GOT3 (cell line): ENCODE measurements at regions not wholly inside any gene's neighbourhood (a gene's known extent, or its start where the extent isn't known, plus 50 kb on each side); places are given as distances from the start of the nearest gene placed in this dataset.
"Not testable (repeated sequence)": the region's sequence is repeated elsewhere in the genome, so short reads cannot be mapped to it uniquely, and the experiment has no call there.

Experiments used
- DNase-seq: peaks from one replicate; lab custom pipeline; 2025; ENCODE audit warnings: mixed read lengths; lab: John Stamatoyannopoulos, UW

DNA sequence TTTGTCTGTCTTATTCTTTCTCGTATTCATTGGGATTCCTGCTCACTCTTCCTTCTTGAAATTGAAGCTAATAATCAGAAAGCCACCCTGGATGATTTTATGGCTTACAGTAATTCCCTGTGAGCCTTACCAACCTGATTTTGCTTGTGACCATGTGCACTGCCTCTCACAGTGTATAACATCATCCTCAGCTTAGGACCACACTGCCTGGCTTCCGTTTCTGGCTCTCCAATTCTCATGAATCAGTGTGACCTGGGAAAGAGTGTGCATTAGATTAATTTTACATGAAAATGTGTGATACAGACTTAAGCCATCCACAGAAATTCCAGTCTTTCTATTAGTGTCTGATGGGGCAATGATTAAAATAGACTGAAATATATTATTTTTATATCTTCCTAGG, 126.8 kb upstream of the DMRT1 start:
- no peak for DNase-seq

DNA sequence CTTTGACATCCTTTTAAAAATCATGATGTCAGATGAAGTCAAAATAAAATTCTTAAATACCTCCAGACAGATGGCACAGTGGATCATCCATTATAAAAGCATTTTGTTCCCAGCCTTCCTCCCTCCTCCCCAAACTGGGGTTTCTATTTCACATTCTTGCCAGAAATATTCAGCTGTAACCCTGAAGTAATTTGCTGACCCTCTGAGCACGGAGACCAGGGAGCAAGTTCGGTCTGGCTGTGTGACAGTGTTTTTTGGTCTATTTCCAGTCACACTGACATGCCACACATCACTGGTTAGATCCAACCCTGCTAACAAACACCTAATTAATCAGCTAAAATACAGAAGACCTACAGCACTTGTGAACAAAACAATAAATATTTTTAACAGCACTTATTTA, 126.2 kb upstream of the DMRT1 start:
- no peak for DNase-seq

DNA sequence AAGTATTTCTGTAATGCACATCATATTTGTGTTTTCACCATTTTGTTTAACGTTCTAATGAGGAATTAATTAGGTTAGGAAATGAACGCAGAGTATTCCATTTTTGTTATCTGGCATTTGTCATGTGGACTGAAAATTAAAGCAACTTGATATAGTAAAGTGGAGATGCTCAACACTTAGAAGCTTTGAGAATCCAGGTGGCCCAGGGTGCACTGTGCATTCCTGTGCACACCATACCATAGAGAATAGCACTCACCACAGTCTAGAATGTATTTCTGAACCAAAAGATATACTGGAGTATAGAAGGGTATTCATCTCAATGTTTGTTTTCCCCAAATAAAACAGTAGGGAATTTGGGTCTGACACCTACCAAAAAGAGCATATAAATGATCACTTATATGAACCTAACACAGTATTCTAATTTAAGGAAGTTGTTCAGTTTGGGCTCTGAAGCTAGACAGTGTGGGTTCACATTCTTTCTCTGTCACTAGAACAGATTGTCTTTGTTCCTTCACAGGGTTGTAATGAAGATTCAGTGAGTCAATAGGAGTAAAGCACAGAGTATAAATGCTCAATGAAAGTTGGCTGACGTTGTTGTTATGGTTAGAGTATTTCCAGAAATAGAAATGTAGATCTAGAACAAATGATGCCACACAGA, 125.6 kb upstream of the DMRT1 start:
- DNase-seq = no peak

DNA sequence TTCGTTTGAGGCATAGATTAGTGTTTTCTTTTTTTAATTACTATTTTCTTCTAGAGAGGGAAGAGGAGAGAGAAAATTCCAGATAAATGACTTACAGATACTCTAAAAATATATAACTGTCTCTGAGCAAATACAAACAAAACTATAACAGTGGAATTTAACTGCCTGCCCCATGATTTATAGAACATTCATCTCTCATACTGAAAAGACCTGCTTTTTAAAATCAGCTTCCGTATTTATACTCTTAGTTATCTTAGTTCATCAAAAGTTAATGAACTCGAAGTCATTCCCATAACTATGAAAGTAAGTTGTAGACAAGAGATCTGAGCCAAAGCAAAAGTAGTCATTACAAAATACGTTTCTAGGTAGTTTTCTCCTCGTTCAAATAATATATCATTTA, 123.8 kb upstream of the DMRT1 start:
- no peak for DNase-seq

DNA sequence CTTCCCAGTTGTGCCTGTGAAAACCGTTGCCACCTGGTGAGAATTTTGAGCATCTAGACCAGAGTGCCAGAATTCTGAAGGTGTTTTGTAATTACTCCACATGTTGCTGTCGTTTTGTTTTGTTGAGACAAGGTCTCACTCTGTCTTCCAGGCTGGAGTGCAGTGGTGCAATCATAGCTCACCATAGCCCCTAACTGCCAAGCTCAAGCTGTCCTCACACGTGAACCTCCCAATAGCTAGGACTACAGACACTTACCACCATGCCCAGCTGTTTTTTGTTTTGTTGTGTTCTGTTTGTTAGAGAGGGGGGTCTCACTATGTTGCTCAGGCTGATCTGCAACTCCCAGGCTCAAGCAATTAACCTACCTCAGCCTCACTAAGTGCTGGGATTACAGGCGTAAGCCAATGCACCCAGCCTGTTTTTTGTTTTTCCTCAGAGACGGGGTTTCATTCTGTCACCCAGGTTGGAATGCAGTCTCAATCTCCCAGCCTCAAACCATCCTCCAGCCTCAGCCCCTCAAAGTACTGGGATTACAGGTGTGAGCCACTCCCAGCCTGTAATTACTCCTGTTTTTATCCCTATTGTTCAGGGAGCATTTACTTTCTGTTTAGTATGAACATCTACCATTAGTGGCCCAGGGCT, 121.1 kb upstream of the DMRT1 start:
- no peak for DNase-seq

DNA sequence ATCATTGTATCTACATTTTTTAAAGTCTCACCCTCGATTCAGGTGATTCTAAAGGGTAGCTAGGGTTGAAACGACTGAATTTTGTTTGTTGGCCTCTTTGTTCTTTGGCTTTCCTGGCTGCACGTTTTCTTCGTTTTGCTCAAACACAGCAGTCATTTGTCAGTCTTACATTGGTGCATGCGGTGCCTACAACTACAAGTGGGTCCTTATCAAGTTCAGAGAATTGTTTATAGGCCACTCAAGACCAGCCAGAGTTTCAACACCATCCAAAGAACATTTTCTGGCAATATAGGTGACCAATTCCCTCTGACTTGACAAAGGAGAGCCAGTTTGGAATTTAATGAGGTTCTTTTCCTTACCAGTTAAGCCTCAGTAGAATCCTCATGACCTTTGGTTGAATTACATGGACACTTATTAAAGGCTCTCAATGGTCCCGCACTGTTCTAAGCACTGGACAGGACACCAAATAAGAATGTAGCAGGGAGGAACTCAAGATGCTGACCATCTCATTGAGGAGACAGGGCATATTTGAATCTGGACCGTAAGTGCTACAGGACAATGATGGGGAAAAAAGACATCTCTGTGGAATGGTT, 119.0 kb upstream of the DMRT1 start:
- DNase-seq = no peak

DNA sequence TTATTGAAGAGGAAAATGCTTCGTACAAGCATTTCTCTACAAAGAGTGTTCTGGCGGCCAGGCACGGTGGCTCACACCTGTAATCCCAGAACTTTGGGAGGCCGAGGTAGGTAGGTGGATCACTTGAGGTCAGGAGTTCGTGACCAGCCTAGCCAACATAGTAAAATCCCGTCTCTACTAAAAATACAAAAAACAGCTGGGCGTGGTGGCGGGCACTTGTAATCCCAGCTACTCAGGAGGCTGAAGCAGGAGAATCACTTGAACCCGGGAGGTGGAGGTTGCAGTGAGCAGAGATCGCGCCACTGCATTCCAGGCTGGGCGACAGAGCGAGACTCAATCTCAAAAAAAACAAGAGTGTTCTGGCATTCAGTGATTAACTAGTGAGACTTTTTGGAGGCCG, 117.0 kb upstream of the DMRT1 start:
- not testable (repeated sequence) for DNase-seq

DNA sequence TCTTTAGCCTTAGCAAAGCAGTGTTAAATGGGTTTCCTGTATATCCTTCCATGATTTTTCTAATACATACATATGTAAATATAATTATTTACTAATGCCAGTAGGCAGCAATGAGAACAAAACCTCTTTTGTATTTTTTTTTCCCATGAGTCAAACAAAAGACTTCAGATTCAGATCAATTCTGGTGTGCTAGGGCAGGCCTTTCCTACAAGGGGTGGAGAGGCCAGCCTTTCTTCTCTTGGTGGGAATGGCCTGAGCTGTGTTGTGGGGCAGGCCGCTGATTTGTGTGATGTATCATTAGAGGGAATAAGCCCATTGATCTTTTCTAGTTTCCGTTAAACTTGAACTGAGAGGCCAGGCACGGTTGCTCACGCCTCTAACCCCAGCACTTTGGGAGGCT, 115.5 kb upstream of the DMRT1 start:
- no peak for DNase-seq

DNA sequence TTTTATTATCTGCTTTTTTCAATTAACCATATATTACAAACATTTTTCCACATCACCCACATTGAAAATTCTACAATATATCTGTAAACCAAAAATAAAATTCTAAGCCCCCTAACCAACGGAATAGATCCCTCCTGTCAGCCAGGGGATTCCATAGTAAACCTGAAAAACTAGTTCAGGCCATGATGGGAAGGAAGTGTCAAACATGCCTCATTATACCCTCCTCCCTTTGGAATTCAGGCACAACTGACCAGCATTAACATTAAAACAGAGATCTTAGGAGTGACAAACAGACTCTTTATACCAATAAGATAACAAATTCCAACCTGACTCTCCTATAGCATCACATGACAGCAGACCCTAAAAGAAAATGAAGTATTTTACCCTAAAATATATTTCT, 113.7 kb upstream of the DMRT1 start:
- DNase-seq = no peak

DNA sequence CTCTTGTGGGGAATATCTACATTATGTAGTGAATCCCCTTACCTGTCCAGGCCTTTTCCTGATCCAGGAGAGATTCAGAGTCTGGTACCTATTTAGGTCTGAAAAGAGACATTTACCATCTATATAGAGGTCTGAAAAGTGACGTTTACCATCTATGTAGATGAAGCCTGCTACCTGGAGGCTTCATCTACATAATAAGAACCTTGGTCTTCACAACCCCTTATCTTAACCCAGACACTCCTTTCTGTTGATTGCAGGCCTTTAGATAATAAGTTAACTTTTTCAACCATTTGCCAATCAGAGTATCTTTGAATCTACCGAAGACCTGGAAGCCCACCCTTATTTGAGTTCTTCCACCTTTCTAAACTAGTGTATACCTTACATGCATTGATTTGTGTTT, 113.0 kb upstream of the DMRT1 start:
- DNase-seq = no peak

DNA sequence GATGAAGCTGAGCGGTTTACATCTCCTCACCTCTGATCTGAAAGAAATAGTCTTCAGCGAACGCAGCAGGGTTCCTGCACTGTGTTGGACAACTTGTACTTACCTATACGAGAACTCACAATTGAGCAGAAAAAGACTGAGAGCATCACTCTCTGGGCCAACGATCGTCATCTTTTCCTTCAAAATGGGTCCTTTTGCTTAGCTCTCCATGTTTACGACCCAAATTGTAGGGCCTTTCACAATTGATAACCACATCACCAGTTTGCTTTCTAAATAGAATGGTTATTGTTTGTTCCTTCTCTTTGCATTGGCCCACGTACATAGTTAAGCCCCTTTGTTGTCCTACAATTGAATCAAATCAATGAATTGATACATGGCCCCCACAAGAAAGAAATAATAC, 110.0 kb upstream of the DMRT1 start:
- no peak for DNase-seq

DNA sequence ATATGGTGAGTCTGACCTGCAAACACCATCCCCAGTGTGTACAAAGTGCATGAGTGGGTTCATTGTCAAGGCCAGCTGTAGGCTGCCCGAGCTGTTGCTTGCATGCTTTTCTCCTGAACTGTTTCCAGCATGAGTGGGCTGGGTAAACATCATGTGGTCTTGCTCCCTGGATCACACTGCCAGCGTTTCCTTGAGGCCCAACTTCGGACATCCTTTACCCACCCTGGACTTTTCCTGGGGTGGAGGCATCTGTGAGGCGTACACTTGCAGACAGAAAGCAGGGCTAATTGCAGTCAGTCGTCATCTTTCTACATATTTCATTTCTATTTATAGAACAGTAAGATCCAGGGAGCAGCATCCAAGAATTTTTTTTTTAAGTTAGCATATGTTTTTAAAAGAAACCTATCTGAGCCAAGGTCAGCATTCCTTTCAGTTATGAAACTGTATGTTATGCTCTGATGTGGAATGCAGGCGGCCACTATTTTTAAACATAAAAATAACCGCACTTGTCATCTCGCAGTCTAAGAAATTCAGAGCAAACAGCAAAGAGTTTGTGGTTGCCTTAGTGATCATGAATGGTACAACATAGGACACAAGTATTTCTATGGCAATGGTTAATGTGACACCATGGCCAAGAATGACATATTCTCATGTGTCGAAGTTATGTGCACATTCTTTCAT, 106.5 kb upstream of the DMRT1 start:
- no peak for DNase-seq

DNA sequence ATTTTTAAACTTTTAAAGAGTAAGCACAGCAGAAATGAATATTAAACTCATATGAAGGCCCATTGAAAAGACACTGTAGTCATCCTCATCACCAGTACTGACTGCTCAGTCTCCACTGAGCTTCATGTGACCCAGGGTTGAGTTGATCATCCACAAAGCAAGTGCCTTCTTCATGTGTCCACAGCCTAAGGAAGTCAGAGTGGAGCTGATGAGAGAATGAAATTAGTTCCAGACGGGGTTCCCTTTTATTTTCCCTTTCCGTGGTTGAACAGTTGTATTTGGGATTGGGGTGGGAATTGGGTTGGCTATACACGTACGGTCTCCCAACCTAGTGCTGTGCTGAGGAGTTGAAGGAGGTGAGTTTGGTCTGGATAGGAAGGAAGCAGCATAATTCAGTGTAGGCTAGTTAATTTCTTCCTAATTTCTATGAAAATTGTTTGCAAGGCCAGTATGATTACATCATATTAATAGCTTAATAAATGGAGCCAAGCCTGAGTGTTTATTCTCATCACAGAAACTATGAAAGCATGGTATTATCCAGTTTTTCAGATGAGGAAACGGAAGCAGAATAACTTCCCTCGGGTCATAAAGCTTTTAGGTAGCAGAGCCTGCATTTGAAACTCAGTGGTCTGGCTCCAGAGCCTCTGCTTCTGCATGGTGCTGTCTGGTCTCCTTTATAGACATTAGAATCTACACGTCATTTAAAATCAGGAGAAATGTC, 103.9 kb upstream of the DMRT1 start:
- no peak for DNase-seq

DNA sequence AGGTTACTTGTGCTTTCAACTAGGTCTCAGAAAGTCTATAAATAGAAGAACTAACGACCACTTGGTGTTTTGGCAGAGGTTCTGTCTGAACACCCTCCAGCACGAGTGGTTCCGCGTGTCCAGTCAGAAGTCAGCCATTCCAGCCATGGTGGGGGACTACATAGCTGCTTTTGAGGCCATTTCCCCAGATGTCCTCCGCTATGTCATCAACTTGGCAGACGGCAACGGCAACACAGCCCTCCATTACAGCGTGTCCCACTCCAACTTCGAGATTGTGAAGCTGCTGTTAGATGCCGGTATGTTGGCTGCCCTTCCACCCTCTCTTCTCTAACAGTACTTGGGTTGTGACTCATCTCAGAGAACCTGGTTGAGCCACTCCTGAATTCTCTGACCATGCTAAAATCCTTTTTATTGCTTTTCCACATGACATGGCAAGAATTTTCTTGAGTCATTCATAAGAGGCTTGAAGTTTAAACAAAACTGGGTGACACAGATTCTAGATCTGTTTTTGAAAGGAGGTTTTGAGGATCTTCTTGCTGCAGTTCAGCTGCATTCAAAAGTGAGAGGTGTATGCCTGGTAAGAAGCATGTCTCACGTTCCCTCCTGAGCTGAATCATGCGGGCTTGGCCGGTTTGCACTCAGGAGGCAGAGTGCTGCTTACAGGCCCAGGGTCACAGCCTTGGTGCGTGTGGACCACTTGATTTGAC, 103.1 kb upstream of the DMRT1 start:
- no peak for DNase-seq

DNA sequence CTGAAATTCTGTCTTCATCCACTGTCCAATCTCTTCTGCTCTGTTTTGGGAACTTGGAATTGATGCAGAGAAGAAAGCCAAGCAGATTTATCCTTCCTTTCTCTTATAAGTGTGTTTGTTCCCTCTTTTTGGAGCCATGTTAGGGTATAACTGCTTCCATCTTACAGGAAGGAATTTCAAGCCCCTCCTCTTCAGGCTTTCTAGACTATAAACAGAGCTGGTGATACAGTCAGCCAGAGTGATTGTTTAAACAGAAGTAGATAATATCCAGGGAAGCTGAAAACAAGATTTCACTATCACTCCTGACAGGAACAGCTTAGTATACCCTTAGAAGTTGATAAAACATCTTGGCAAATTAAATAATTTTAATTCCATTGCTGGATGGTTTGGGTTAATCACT, 102.1 kb upstream of the DMRT1 start:
- no peak for DNase-seq

DNA sequence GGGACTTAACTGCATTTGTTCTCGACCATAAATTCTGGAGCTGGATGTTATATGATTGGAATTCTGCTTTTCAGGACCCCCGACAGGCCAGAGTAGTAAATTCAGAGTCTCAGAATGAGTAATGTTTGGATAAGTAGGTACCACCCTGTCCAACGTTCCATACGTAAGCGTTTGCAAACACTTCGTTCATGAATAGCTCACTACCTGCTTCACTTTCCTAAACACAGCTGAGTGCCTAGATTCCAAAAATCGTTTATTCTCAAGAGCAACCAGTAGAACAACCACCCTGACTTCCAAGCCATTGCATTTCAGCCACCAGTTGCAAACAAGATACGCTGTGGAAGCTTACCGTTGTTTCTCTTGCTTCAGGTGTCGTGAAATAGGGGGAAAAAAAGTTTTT, 101.3 kb upstream of the DMRT1 start:
- DNase-seq = no peak

DNA sequence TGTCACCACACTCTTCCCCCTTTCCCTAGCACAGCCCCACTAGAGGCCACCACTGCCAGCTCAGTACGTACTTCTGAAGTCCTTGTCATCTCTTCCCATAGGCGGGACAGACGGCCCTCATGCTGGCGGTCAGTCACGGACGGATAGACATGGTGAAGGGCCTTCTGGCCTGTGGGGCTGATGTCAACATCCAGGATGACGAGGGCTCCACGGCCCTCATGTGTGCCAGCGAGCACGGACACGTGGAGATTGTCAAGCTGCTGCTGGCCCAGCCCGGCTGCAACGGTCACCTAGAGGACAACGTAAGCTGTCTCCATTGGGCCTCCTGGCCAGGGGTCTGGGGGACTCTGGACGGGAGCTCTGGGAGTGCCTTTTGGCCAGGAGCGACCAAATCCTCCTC, 99.4 kb upstream of the DMRT1 start:
- DNase-seq = no peak

DNA sequence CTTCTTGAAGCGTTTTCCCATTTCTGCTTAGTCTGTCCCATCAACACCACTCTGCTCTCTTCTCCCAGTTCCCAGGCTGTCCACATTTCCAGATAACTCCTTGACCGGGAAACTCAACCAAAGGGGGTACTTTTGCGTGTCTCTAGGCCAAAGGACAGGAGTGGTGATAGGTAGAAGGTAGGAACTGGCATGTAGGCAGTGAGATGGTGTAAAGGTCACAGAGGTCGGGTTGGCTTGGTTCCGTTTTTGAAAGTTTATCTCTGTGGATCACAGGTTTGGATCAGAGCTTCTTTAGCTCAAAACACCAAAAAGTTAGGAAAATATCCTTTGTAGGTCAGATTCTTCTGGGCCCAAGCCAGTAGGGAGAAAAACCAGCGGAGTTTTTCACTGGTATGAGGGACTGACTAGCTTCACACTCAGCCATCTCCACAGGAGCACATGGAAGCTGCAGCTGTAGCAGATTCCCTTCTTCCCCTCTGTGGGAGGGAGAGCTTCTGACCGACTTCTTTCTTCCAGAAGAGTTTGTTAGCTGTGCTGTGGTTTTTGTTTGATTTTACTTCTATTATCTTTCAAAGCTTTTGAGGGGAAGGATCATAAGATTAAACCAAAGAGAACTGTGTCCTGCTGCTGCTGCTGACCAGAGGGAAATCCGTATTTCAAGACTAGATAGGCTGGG, 98.4 kb upstream of the DMRT1 start:
- no peak for DNase-seq

DNA sequence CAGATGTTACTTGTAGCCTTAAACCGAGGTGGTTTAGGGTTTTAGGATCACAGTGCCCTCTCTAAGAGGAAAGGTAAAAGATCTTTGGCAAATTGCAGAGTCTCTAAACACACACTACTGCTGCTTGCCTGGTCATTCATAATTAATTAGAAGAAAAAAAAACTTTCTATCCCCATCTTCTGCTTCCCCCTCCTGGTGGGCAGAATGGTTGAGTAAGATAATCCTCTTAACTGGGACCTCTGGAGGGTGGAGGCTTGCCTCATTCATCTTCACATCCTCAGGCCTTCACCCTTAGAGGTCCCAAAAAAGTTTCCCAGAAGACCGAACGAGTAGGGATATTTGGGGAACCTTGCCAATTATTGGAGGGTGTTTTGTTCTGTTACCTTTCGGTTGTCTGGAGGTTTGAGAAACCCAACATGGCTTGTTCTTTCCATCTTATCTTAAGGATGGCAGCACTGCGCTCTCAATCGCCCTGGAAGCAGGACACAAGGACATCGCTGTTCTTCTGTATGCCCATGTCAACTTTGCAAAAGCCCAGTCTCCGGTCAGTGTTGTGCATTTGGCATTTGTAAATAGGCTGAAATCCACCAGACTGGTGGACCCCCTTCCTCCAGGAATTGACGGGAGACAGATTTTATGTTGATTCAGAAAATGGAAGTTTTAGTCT, 97.3 kb upstream of the DMRT1 start:
- DNase-seq = no peak

DNA sequence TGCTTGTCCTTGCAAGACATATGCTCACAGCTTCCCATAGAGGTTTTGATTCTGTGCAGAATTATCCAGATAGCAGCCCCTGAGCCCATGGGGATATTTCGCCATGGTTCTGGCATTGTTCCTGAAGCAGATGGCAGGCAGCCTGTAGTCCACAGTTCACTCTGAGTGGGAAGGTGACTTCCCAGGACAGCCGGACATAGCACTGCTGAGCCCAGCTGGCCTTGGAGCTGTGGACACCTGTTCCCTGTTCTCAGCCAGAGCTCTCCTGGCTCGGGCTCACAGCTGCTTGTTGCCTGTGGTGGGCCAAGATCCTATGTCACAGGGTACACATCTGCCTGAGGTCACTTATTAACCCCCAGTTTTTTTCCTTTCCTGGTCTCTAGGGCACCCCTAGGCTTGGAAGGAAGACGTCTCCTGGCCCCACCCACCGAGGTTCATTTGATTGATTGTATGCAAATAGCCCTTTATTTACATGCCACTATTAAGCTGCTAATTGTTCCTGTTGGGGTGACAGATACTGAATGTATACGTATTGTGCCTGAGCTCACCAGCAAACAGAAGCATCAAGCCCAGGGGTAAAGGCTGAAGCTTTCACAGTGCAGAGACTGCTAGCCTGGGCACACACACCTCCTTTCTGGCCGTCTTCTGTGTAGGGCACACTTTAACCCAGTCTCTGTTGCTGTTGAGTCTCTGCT, 96.6 kb upstream of the DMRT1 start:
- no peak for DNase-seq
